SK-MEL-5 (cell line): ENCODE measurements at regions not wholly inside any gene's neighbourhood (a gene's known extent, or its start where the extent isn't known, plus 50 kb on each side); places are given as distances from the start of the nearest gene placed in this dataset.
"Not testable (repeated sequence)": the region's sequence is repeated elsewhere in the genome, so short reads cannot be mapped to it uniquely, and the experiment has no call there.

Experiments
- DNase-seq: peaks from one replicate; pipeline ENCODE4 v3.0.0-alpha.2; 2016; ENCODE audit warnings: low read depth, low spot score
- in situ Hi-C: cut with HindIII; loops from 2 replicates; pipeline ENCODE4 v1.10.0; 2016; ENCODE audit warnings: low sequenced_read_pairs, high pct_unique_total_duplicates, low pct_unique_long_range_greater_than_20kb

GRCh38 chr3:72047221-72047871 lies 262.4 kb upstream of the PROK2 start:
- in situ Hi-C loops: no loop called here
- DNase-seq: no peak

- in situ Hi-C loops: no loop called here
- DNase-seq: no peak
Observed at GRCh38 chr3:72044231-72044855, 259.4 kb upstream of the PROK2 start.

- DNase-seq: no peak
- in situ Hi-C loops: no loop called here
Observed at GRCh38 chr3:72043204-72044133, 258.5 kb upstream of the PROK2 start.

- in situ Hi-C loops: no loop called here
- no peak for DNase-seq
Observed at GRCh38 chr3:72042397-72043203, 257.7 kb upstream of the PROK2 start.

GRCh38 chr3:72041511-72041910 lies 256.6 kb upstream of the PROK2 start:
- DNase-seq: no peak
- in situ Hi-C loops: no loop called here

GRCh38 chr3:72041076-72041475 lies 256.1 kb upstream of the PROK2 start:
- in situ Hi-C loops: no loop called here
- no peak for DNase-seq

- in situ Hi-C loops: no loop called here
- no peak for DNase-seq
Observed at GRCh38 chr3:72039677-72040076, 254.7 kb upstream of the PROK2 start.

GRCh38 chr3:72036899-72037298 lies 252.0 kb upstream of the PROK2 start:
- in situ Hi-C loops: no loop called here
- no peak for DNase-seq

GRCh38 chr3:72035606-72036005 lies 250.7 kb upstream of the PROK2 start:
- in situ Hi-C loops: no loop called here

GRCh38 chr3:72034986-72035385 lies 250.0 kb upstream of the PROK2 start:
- no peak for DNase-seq
- in situ Hi-C loops: no loop called here

More at GRCh38 chr3:72035606-72036005, 250.7 kb upstream of the PROK2 start:
- DNase-seq: no peak

- in situ Hi-C loops: no loop called here
- DNase-seq: no peak
Observed at GRCh38 chr3:72033666-72034428, 248.9 kb upstream of the PROK2 start.

GRCh38 chr3:72032441-72033135 lies 247.6 kb upstream of the PROK2 start:
- no peak for DNase-seq
- in situ Hi-C loops: no loop called here

GRCh38 chr3:72031581-72031980 lies 246.6 kb upstream of the PROK2 start:
- DNase-seq: no peak
- in situ Hi-C loops: no loop called here

GRCh38 chr3:72030296-72030695 lies 245.3 kb upstream of the PROK2 start:
- DNase-seq: not testable (repeated sequence)

GRCh38 chr3:72028726-72029125 lies 243.8 kb upstream of the PROK2 start:
- DNase-seq, in situ Hi-C loops: not testable (repeated sequence)

More at GRCh38 chr3:72030296-72030695, 245.3 kb upstream of the PROK2 start:
- in situ Hi-C loops: not testable (repeated sequence)

- in situ Hi-C loops, DNase-seq: not testable (repeated sequence)
Observed at GRCh38 chr3:72028307-72028706, 243.4 kb upstream of the PROK2 start.
